NCI-H446 (cell line): ENCODE measurements at regions not wholly inside any gene's neighbourhood (a gene's known extent, or its start where the extent isn't known, plus 50 kb on each side); places are given as distances from the start of the nearest gene placed in this dataset.
"Not testable (repeated sequence)": the region's sequence is repeated elsewhere in the genome, so short reads cannot be mapped to it uniquely, and the experiment has no call there.

Experiments
- DNase-seq, 2 experiments: peaks; one replicate each; lab custom pipeline; 2025; lab: John Stamatoyannopoulos, UW

DNA sequence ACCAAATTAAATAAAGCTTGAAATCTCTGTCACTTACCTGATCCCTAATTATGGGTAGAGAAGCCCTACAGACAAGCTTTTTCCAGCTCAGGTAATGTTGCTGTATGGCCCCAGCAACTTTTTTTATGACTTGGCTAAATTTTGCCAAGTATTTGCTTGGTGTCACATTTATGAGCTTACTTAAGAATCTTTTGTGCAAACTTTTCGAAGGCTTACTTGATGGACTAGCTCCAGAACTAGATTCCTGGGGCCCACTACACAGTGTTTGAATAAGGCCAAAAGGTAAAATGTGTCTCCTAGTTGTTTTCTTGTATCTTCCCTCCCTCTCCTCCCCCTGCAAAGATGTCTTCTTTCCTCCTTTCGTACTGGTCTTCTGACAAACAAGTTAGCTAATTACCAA lies 257.9 kb downstream of the OSR1 start:
- DNase-seq: no peak

DNA sequence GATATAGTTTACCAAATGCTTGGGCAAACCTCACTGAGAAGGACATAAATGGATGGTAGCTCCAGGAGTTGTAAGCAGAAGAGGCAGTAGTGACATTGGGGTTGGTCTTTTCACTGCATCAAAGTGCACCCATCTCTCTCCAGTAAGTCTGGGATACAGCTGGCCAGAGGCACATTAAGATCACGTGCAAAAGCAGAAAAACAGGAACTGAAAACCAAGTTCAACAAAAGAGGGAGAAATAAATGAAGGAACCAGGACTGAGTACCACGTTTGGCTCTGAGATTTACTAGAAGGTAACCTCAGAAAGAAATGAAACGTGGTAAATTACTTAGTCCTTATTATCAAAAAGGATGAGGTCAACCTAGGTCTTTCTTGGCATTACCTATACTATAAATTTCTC lies 259.2 kb downstream of the OSR1 start:
- DNase-seq: no peak

GRCh38 chr2:19098467-19099160 lies 259.8 kb downstream of the OSR1 start:
- no peak for DNase-seq

DNA sequence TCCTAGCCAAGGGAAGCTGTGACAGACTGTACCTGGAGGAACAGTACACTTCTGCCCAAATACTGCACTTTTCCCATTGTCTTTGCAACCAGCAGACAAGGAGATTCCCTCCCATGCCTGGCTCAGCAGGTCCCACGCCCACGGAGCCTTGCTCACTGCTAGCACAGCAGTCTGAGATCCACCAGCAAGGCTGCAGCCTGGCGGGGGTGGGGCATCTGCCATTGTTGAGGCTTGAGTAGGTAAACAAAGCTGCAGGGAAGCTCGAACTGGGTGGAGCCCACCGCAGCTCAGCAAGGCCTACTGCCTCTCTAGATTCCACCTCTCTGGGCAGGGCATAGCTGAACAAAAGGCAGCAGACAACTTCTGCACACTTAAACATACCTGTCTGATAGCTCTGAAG lies 268.9 kb downstream of the OSR1 start:
- not testable (repeated sequence) for DNase-seq

GRCh38 chr2:19086231-19086651 lies 272.2 kb downstream of the OSR1 start:
- DNase-seq: no peak

DNA sequence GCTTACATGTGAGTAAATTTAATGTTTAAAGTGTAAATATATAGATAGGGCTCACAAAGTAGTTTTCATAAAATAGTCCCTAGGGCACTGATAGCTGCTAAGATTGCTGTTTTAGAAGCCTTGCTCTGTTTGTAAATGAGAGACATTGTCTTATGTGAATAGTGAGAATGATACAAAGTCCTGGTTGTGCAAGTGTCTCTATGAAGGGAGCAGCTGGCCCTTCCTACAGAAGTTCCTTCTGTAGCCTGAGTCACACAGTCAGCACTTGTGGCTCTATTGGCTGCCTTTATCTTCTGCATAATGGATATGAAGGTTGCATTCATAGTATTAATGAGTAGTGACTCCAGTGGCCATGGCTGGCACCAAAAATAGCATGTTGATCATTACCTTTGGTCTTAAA lies 279.7 kb downstream of the OSR1 start:
- no peak for DNase-seq

- no peak for DNase-seq
Observed at GRCh38 chr2:19073522-19073921, 284.9 kb downstream of the OSR1 start.

- DNase-seq: no peak
Observed at GRCh38 chr2:19072161-19072560, 286.3 kb downstream of the OSR1 start.

DNA sequence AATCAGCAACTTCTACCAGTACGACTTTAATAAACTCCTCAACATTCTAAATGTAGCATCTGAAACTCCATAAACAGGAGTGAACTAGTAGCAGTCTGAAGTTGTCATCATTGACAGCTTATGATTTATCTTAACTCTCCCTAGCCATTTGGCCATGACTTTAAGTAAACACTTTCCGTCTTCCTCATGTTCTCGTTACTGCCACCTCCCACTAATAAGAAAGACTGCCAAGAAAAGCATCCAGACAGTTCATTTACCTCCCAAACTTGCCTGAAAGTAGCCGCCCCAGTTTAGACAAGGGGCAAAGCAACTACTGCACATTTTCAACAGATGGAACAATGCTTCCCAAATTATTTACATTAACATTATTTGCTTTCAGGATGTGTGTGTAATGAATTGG lies 287.5 kb downstream of the OSR1 start:
- no peak for DNase-seq

DNA sequence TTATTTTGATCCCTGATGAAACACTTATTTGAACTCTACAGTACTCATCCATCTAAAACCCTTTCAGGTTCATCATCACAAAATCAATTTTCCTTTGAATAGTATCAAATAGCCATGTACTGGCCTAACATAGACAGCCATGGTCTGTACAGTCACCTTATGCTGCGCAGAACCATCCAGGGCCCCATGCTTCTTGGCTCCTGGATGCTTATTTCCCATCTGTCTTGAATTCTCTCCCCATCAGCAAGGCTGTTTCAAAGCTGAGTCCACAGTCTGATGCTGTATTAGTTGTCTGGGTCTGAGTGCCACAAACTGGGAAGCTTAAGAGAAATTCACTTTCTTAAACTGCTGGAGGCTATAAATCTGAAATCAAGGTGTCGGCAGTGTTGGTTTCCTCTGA lies 290.2 kb downstream of the OSR1 start:
- no peak for DNase-seq

GRCh38 chr2:19062370-19062769 lies 296.1 kb downstream of the OSR1 start:
- DNase-seq: no peak

DNA sequence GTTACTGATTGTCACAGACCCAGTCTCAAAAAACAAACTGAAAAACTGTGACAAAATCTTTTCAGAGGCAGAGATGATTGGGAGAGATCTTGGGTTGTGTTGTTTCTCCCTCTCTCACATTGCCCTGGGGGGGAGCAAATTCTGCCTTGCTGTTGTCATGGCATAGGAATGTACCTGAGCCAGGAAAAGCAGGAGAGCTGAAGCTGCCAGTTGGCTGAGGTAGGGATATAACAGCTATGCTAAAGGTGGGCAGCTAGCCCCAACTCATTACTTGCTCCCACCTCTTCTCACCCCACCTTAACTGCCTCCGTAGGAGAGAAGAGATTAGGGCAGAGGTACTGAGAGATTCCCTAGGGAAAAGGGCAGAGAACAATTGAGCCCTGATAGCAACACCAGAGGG lies 299.3 kb downstream of the OSR1 start:
- DNase-seq: no peak

GRCh38 chr2:19051203-19051831 lies 307.1 kb downstream of the OSR1 start:
- DNase-seq: no peak

GRCh38 chr2:19050354-19050753 lies 308.1 kb downstream of the OSR1 start:
- no peak for DNase-seq

GRCh38 chr2:19048593-19049266 lies 309.7 kb downstream of the OSR1 start:
- DNase-seq: peak; percentile 0 to 15

DNA sequence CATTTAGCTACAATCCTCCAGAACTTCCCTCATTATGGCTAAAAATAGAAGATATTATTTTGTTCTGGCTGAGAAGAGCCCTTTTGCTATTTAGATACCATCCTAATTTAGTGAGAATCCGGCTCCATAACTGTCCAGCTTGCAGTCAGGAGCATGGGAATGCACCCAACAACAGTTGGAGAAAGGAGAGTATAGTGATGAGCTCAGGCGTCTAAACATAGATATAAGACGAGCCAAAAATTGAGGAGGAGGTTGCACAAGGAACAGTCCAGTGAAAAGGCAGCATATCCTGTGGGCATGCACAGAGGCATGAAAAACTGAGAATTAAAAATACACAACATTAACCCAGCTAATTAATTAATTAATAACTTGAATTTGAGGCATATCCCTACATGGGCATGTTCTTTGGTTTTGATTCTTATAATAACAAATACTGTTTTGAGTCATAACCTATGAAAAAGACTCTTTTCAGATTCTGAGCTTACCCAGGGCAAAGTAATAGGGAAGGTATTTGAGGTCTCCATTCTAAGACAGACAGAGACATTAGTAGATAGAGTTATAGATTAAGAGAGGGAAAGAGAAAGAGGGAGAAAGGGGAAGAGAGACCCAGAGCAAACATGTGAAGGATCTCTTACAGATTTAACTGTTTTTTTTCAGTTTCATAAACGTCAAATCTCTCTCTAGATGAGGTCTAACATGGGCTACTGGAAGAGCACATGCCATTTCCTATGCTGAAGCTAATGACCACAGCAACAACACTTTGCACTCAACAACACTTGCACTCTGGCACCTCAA lies 311.2 kb downstream of the OSR1 start:
- no peak for DNase-seq

DNA sequence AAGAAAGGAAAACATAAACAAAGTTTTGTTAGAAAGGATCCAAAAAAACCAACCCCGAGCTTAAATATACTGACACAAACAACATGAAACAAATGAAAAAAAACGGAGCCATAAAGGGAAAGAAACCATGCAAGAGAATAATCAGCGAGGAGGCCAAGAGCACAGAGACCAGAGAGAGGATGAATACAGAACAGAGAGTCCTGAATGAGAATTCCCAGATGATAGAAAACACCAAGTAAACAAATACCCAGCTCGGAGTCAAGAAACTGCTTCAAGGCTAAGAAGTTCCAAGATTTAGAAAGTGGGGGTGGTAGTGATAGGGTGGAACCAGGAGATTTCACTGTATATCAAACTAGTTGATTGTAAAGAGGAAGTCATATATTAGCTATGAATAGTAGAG lies 313.3 kb downstream of the OSR1 start:
- DNase-seq: no peak

GRCh38 chr2:19043893-19044292 lies 314.5 kb downstream of the OSR1 start:
- no peak for DNase-seq

DNA sequence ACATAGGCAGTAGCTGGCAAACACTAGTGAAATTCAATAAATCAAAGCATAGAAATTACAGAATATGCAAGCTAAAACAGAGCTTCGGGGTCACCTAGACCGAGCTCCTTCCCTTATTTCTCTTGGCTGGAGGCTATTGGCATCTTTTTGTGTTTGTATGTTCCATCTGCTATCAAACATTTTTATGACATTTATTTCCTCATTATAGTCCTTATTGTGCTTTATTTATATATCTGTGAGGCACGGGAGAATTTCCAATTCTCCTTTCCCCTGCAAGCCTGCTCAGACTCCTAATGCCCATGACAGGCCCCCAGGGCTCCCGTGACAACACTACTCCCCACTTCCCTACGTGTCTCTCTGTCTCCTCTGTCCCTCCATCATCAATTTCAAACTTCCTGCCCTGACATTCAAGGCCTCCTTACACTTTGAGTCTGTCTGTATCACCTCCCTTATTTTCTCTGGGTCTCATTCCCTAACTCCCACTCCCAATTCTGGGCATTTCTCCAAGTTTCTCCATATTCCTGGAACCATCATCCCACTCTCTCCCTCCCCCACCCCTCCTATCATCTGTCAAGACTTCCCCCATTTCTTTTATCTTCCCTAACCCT lies 316.9 kb downstream of the OSR1 start:
- no peak for DNase-seq

DNA sequence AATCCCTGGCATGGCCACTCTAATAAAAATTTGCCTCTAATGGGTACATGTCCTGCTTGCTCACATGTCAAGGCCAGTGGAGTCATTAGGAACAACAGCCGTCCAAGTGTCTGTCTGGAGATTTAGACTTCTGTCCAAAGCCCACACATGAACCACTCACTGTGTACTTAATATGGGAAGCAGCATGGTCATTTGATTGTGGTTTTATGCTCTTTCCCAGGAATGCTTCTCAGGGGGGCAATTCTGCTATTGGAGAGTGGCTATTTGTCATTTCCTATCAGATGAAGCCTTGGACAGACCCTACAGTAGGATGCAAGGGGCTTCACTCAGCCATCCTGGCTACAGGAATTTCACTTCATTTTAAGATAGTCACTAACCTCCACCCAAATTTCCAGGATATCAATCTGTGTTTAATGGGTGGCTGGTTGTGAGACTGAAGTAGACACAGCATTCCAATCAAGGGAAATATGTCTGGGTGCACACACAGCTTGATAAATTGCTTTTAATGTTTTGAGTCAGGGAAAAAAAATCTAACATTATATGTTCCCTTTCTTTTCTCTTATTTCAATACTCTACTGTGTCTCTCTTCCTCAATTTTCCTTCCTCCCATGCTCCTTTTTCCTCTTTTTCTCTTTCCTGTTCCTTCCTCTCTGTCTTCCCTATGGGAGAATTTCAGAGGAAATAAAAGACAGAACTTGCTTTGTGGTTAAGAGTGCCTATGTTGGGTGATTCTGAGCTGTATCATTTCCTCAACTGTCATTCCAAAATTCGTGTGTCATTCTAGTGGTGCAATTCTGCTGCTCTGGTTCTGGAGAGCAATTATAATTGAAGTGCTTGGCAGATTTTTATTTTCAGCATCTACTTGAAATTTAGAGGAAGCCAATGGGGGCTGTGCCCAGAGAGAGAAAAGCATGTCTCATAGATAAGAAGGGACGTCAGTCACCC lies 320.1 kb downstream of the OSR1 start:
- no peak for DNase-seq

- DNase-seq: no peak
Observed at GRCh38 chr2:19036091-19036490, 322.3 kb downstream of the OSR1 start.
